WTC11 (cell line): ENCODE measurements at regions not wholly inside any gene's neighbourhood (a gene's known extent, or its start where the extent isn't known, plus 50 kb on each side); places are given as distances from the start of the nearest gene placed in this dataset.

ENCODE experiments used
- ATAC-seq: fragments of 200-7000 bp; cut with Tn5 transposase; 2 replicates; pipeline ENCODE4 v1.10.0; 2021; ENCODE audit warnings: mild to moderate bottlenecking, moderate library complexity
- CTCF ChIA-PET: fragments of 300-600 bp; sonication (Branson Sonifier 250); formaldehyde crosslinking; loops from one replicate; lab custom pipeline; 2021; ENCODE audit warnings: antibody characterized with exemption; lab: Charles Lee
- POLR2A ChIA-PET: fragments of 350-600 bp; sonication (Branson Sonifier 250); formaldehyde crosslinking; loops from one replicate; lab custom pipeline; 2021; ENCODE audit warnings: antibody characterized with exemption; lab: Charles Lee
- DNase-seq: peaks from one replicate; pipeline ENCODE4 v3.0.0; 2021; ENCODE audit warnings: low spot score
- H3K27ac Mint-ChIP-seq: 2 replicates; pipeline ENCODE4 v1.8.0; 2021; ENCODE audit warnings: mixed read lengths
- H3K27me3 Mint-ChIP-seq: 2 replicates; pipeline ENCODE4 v1.8.0; 2021; ENCODE audit warnings: low read depth, mild to moderate bottlenecking, moderate library complexity, mixed read lengths
- H3K36me3 Mint-ChIP-seq: 2 replicates; pipeline ENCODE4 v1.8.0; 2021; ENCODE audit warnings: mixed read lengths
- H3K4me1 Mint-ChIP-seq: 2 replicates; pipeline ENCODE4 v1.8.0; 2022; ENCODE audit warnings: mixed read lengths
- H3K4me3 Mint-ChIP-seq: 2 replicates; pipeline ENCODE4 v1.8.0; 2021; ENCODE audit warnings: mild to moderate bottlenecking, moderate library complexity, mixed read lengths
- H3K9me3 Mint-ChIP-seq: 2 replicates; pipeline ENCODE4 v1.8.0; 2021; ENCODE audit warnings: mixed read lengths
- ATF1 ChIP-seq: sonication (generic); formaldehyde crosslinking; IDR thresholded peaks from 2 replicates; pipeline ENCODE4 v1.8.1; 2023; ENCODE audit warnings: mild to moderate bottlenecking, moderate library complexity, missing genetic modification reagents
- CREM ChIP-seq: sonication (generic); formaldehyde crosslinking; IDR thresholded peaks from 2 replicates; pipeline ENCODE4 v1.8.1; 2022; ENCODE audit warnings: mild to moderate bottlenecking, missing genetic modification reagents, moderate library complexity
- ESRRA ChIP-seq: sonication (generic); formaldehyde crosslinking; IDR thresholded peaks from 2 replicates; pipeline ENCODE4 v1.8.1; 2022; ENCODE audit warnings: mild to moderate bottlenecking, missing genetic modification reagents, borderline replicate concordance
- FOXK1 ChIP-seq: sonication (generic); formaldehyde crosslinking; IDR thresholded peaks from 2 replicates; pipeline ENCODE4 v1.8.0; 2022; ENCODE audit warnings: mild to moderate bottlenecking, moderate library complexity, missing genetic modification reagents
- FOXP1 ChIP-seq: sonication (generic); formaldehyde crosslinking; IDR thresholded peaks from 2 replicates; pipeline ENCODE4 v1.8.0; 2022; ENCODE audit warnings: missing genetic modification reagents, mild to moderate bottlenecking, moderate library complexity, borderline replicate concordance
- NFYB ChIP-seq: sonication (generic); formaldehyde crosslinking; conservative IDR thresholded peaks from 2 replicates; pipeline ENCODE4 v1.8.0; 2022; ENCODE audit warnings: low read depth, missing genetic modification reagents
- NR1H2 ChIP-seq: sonication (generic); formaldehyde crosslinking; IDR thresholded peaks from 2 replicates; pipeline ENCODE4 v1.9.0; 2021; ENCODE audit warnings: mild to moderate bottlenecking, moderate library complexity, missing genetic modification reagents
- NR2C2 ChIP-seq: sonication (generic); formaldehyde crosslinking; IDR thresholded peaks from 2 replicates; pipeline ENCODE4 v1.8.0; 2022; ENCODE audit warnings: mild to moderate bottlenecking, missing genetic modification reagents
- SMAD3 ChIP-seq: sonication (generic); formaldehyde crosslinking; IDR thresholded peaks from 2 replicates; pipeline ENCODE4 v1.8.0; 2022; ENCODE audit warnings: missing genetic modification reagents, mild to moderate bottlenecking, borderline replicate concordance
- SP1 ChIP-seq: sonication (generic); formaldehyde crosslinking; conservative IDR thresholded peaks from 2 replicates; pipeline ENCODE4 v1.8.1; 2022; ENCODE audit warnings: missing genetic modification reagents
- TEAD1 ChIP-seq: sonication (generic); formaldehyde crosslinking; IDR thresholded peaks from 2 replicates; pipeline ENCODE4 v1.8.0; 2022; ENCODE audit warnings: mild to moderate bottlenecking, missing genetic modification reagents
- TEAD4 ChIP-seq: sonication (generic); formaldehyde crosslinking; IDR thresholded peaks from 2 replicates; pipeline ENCODE4 v1.8.0; 2022; ENCODE audit warnings: mild to moderate bottlenecking, missing genetic modification reagents
- ZBTB43 ChIP-seq: sonication (generic); formaldehyde crosslinking; IDR thresholded peaks from 2 replicates; pipeline ENCODE4 v1.8.1; 2023; ENCODE audit warnings: mild to moderate bottlenecking, missing genetic modification reagents
- ZNF121 ChIP-seq: sonication (generic); formaldehyde crosslinking; IDR thresholded peaks from 2 replicates; pipeline ENCODE4 v1.8.0; 2023; ENCODE audit warnings: missing genetic modification reagents
- ZNF219 ChIP-seq: sonication (generic); formaldehyde crosslinking; IDR thresholded peaks from 2 replicates; pipeline ENCODE4 v1.8.0; 2023; ENCODE audit warnings: missing genetic modification reagents, mild to moderate bottlenecking, borderline replicate concordance
- ZNF423 ChIP-seq: fragments of 250-450 bp; sonication (Bioruptor Pico); IDR thresholded peaks from 2 replicates; pipeline ENCODE4 v2.1.2; 2022; ENCODE audit warnings: mild to moderate bottlenecking, moderate library complexity
- ZSCAN18 ChIP-seq: fragments of 250-450 bp; sonication (Bioruptor Pico); IDR thresholded peaks from 2 replicates; pipeline ENCODE4 v2.1.2; 2022; ENCODE audit warnings: mild to moderate bottlenecking, moderate library complexity
- TF ChIP-seq, protein P1 (sequence below): fragments of 250-450 bp; sonication (Bioruptor Pico); IDR thresholded peaks from 2 replicates; pipeline ENCODE4 v1.9.0; 2021; ENCODE audit warnings: mild to moderate bottlenecking
- TF ChIP-seq, protein P2 (sequence below): fragments of 250-450 bp; sonication (Bioruptor Pico); IDR thresholded peaks from 2 replicates; pipeline ENCODE4 v1.9.0; 2021; ENCODE audit warnings: mild to moderate bottlenecking
- TF ChIP-seq, protein P3 (sequence below): sonication (generic); formaldehyde crosslinking; IDR thresholded peaks from 2 replicates; pipeline ENCODE4 v1.8.1; 2022; ENCODE audit warnings: missing genetic modification reagents, borderline replicate concordance
- TF ChIP-seq, protein P4 (sequence below): sonication (generic); formaldehyde crosslinking; IDR thresholded peaks from 2 replicates; pipeline ENCODE4 v1.8.0; 2022; ENCODE audit warnings: mild to moderate bottlenecking, missing genetic modification reagents

GRCh38 chr15:36363335-36363734 lies 216.1 kb upstream of the CDIN1 start (continued):
- TF ChIP-seq ZBTB43 (no peak), NR1H2 (no peak), ZNF219 (CRISPR knock-in tag) (no peak), TEAD4 (CRISPR knock-in tag) (no peak), ATF1 (CRISPR knock-in tag) (no peak)

- no peak overlapping the region for H3K4me3 Mint-ChIP-seq
- TF ChIP-seq TEAD1: no peak
- no peak for TF ChIP-seq NFYB
- TF ChIP-seq, protein P1, sequence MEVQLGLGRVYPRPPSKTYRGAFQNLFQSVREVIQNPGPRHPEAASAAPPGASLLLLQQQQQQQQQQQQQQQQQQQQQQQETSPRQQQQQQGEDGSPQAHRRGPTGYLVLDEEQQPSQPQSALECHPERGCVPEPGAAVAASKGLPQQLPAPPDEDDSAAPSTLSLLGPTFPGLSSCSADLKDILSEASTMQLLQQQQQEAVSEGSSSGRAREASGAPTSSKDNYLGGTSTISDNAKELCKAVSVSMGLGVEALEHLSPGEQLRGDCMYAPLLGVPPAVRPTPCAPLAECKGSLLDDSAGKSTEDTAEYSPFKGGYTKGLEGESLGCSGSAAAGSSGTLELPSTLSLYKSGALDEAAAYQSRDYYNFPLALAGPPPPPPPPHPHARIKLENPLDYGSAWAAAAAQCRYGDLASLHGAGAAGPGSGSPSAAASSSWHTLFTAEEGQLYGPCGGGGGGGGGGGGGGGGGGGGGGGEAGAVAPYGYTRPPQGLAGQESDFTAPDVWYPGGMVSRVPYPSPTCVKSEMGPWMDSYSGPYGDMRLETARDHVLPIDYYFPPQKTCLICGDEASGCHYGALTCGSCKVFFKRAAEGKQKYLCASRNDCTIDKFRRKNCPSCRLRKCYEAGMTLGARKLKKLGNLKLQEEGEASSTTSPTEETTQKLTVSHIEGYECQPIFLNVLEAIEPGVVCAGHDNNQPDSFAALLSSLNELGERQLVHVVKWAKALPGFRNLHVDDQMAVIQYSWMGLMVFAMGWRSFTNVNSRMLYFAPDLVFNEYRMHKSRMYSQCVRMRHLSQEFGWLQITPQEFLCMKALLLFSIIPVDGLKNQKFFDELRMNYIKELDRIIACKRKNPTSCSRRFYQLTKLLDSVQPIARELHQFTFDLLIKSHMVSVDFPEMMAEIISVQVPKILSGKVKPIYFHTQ (CRISPR knock-in tag): no peak
- no peak for TF ChIP-seq ESRRA (CRISPR knock-in tag)
- no peak for TF ChIP-seq ZNF423
- no peak for TF ChIP-seq ZSCAN18 (CRISPR knock-in tag)
- no peak for TF ChIP-seq NR1H2
- TF ChIP-seq, all 79 proteins: peak for 0
- Mint-ChIP-seq H3K36me3 (no peaks in the 10 kb centered on the region), H3K27ac (no peak overlapping the region), H3K9me3 (peaks cover 4% of the 10 kb centered on the region), H3K27me3 (no peaks in the 10 kb centered on the region), H3K4me1 (peaks cover 9% of the 10 kb centered on the region)
- CTCF ChIA-PET: no interaction called here
- DNase-seq (no peak), ATAC-seq (no peak)
- POLR2A ChIA-PET: no interaction called here
These were observed 215.0 kb upstream of the CDIN1 start for GRCh38 chr15:36364377-36364776.

DNA sequence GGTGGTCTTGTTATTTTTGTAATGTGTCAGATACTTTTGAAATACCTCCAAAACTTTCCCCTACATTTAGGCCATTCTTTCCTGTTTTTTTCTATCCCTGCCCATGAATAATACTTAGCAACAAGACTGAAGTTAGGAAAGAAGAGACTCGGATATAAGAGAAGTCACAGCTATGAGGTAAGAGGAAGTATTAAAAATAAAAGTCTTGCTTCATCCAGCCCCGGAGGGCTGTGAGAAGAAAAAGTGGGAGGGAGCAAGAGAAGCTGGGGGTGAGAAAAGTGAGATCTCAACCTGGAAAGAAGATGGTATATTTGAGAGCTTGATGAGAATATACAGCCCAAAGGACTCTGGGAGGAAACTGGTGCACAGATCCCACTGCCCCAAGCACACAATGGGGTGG lies 213.5 kb upstream of the CDIN1 start:
- ATAC-seq: no peak
- no peaks in the 10 kb centered on the region for H3K36me3 Mint-ChIP-seq
- no peak for DNase-seq
- H3K9me3 Mint-ChIP-seq: peaks cover 4% of the 10 kb centered on the region
- ChIA-PET CTCF (interaction anchor here (0.6 kb wide), 1 partner anchor 641 kb away, joined by 3 read pairs; no protein-coding TSS in a partner anchor), POLR2A (no interaction called here)
- no peak overlapping the region for H3K4me3 Mint-ChIP-seq
- peaks cover 9% of the 10 kb centered on the region for H3K4me1 Mint-ChIP-seq
- no peak overlapping the region for H3K27ac Mint-ChIP-seq
- no peaks in the 10 kb centered on the region for H3K27me3 Mint-ChIP-seq
- no peak for TF ChIP-seq NR2C2
- TF ChIP-seq ZSCAN18 (CRISPR knock-in tag): no peak
- TF ChIP-seq FOXP1 (CRISPR knock-in tag): no peak
- TF ChIP-seq TEAD1: no peak
- no peak for TF ChIP-seq ZNF121 (CRISPR knock-in tag)

DNA sequence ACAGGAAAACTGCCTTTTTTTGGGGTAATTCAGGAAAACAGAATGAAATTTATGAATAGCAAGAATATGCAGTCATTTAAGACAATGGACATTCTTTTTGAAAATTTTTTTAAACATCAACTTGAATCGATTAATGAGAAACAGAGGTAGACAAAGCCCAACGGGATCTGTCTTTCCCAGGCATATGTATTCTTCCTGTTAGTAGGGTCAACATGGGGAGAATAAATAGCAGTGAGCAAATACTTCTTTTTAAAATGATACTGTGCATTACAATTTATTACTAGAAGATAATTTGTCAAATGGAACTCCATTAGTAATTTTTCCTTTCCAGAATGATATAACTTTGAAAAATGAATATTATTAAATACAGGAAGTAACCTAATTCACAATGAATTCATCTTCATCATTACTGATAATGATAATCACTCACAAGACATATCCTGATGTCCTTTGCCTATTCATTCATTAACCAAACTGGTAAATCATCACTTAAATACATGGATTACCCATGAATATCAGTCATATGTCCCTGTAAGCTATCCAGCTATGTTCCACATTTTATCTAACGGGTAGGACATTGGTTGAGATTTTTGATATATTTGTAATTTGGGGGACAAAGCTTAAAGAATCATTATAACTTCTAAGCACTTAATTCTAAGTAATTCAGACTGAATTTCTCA lies 209.2 kb upstream of the CDIN1 start:
- ATAC-seq (no peak), DNase-seq (no peak)
- H3K4me1 Mint-ChIP-seq: peaks cover 4% of the 10 kb centered on the region
- no peak overlapping the region for H3K27ac Mint-ChIP-seq
- ChIA-PET POLR2A (no interaction called here), CTCF (no interaction called here)
- H3K9me3 Mint-ChIP-seq: peaks cover 4% of the 10 kb centered on the region
- no peak overlapping the region for H3K4me3 Mint-ChIP-seq
- no peaks in the 10 kb centered on the region for H3K36me3 Mint-ChIP-seq
- no peaks in the 10 kb centered on the region for H3K27me3 Mint-ChIP-seq
- TF ChIP-seq SP1 (CRISPR knock-in tag) (no peak), SMAD3 (CRISPR knock-in tag) (no peak), FOXK1 (no peak), TEAD4 (CRISPR knock-in tag) (no peak), ZNF121 (CRISPR knock-in tag) (no peak), CREM (no peak), FOXP1 (CRISPR knock-in tag) (no peak)
- TF ChIP-seq, protein P2, sequence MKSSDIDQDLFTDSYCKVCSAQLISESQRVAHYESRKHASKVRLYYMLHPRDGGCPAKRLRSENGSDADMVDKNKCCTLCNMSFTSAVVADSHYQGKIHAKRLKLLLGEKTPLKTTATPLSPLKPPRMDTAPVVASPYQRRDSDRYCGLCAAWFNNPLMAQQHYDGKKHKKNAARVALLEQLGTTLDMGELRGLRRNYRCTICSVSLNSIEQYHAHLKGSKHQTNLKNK: no peak
- TF ChIP-seq, protein P3, sequence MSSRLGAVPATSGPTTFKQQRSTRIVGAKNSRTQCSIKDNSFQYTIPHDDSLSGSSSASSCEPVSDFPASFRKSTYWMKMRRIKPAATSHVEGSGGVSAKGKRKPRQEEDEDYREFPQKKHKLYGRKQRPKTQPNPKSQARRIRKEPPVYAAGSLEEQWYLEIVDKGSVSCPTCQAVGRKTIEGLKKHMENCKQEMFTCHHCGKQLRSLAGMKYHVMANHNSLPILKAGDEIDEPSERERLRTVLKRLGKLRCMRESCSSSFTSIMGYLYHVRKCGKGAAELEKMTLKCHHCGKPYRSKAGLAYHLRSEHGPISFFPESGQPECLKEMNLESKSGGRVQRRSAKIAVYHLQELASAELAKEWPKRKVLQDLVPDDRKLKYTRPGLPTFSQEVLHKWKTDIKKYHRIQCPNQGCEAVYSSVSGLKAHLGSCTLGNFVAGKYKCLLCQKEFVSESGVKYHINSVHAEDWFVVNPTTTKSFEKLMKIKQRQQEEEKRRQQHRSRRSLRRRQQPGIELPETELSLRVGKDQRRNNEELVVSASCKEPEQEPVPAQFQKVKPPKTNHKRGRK (CRISPR knock-in tag): no peak
- TF ChIP-seq, protein P4, sequence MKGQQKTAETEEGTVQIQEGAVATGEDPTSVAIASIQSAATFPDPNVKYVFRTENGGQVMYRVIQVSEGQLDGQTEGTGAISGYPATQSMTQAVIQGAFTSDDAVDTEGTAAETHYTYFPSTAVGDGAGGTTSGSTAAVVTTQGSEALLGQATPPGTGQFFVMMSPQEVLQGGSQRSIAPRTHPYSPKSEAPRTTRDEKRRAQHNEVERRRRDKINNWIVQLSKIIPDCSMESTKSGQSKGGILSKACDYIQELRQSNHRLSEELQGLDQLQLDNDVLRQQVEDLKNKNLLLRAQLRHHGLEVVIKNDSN: no peak
